HG03108 (cell line): ENCODE measurements at regions not wholly inside any gene's neighbourhood (a gene's known extent, or its start where the extent isn't known, plus 50 kb on each side); places are given as distances from the start of the nearest gene placed in this dataset.

Experiments used
- ATAC-seq: cut with Tn5 transposase; IDR thresholded peaks from one replicate; pipeline ENCODE4 v1.9.1; 2021; ENCODE audit warnings: moderate library complexity; ENCODE audit not compliant: unreplicated experiment

DNA sequence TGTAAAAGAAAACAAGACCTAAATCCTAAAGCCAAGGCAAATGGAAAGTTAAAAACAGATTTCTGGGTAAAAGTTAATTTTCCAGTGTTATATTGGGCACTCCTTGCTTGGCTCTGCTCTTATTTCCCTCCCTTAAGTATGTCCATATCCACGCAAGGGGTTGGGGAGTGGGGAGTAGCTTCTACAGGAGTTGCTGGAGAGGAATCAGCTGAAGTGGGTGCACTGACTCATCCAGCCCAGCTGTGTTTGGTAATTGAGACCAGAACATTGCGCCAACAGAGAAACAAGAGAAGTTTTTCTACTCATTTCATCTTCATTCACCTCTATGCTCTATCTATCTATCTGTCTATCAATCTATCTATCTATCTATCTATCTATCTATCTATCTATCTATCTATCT is 298.4 kb upstream of the PDGFD start:
- no peak for ATAC-seq

GRCh38 chr11:104451197-104451893 is 287.4 kb upstream of the PDGFD start:
- ATAC-seq: no peak

DNA sequence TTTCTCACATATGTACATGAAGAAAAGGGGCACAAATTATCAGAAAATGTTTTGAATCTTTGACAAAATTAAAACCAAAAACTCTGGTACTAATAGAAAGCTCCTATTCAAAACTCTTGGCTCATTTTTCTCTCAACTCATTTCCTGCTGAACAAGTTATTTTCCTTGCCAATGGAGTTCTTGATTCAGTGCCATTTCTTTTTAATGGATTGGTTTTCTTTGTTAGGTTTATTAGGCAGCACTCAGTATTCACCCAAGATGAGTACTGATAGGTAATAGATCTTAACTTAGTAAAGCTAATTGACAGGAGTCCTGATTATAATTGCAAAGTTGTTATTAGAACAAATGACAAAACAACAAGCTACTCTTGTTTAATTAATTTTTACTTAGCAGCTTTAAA is 279.4 kb upstream of the PDGFD start:
- ATAC-seq: no peak

DNA sequence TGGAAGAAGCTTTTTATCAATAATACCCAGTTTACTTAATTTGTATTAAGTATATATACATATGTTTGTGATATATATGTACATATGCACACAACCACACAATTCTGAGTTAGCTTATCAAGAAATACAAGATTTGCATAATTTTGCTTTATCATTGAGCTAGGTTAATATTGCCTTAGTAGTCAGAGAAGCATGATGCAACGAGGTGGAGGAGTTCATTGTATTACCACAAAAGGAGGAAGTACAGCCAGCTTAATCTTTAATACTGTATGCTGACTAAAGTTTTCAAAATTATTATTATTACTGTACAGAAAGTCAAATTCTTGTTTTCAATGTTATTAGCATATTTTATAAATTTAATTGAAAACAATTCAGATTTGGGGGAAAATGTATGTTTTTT is 278.4 kb upstream of the PDGFD start:
- no peak for ATAC-seq

DNA sequence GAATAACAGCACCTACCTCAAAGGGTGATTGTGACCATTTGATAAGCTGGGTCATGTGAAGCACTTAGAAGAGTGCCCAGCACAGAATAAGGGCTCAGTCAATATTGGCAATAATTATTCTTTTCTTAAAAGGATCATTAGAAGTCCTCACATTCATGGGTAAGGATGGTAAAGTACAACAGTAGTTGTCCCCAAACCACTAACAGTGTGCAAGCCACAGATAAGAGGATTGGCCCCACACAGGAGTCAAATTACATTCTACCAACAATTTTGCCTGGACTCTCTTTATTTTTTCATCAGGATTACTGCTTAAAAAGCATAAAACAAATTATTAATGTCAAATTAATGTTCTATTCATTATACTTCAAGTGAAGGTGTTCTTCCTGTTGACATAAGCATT is 271.5 kb upstream of the PDGFD start:
- ATAC-seq: no peak

- ATAC-seq: no peak
Measured at GRCh38 chr11:104433751-104434150, 269.8 kb upstream of the PDGFD start.

DNA sequence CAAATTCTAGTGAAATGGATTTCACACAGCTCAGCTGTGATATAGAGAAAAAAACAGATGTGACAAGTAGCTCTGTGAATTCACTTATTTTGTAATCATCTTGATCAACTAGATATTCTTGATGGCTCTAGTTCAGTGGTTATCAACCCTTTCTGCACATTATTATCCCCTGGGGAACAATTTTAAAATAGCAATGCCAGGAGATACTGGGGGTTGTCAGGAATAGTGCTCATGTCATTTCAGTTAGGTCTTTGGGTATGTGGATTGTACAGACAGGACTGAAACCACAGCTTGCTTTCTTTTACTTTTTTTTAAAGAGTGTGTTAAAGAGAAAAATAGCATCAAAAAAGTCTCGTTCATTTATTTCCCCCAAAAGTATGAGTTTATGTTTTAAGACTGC is 269.0 kb upstream of the PDGFD start:
- no peak for ATAC-seq

DNA sequence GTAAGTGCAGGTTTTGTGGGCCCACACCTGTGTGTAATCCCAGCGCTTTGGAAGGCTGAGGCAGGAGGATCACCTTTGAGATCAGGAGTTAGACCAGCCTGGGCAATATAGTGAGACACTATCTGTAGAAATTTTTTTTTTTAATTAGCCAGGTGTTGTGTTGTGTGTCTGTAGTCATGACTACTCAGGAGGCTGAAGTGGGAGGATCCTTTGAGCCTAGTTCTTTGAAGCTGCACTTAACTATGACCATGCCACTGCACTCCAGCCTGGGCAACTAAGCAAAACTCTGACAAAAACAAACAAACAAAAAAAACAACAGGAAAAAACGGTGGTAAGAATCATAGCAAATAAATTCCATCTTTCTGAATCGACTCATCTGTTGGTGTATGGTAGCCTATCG is 268.6 kb upstream of the PDGFD start:
- ATAC-seq: no peak

GRCh38 chr11:104422324-104422944 is 258.5 kb upstream of the PDGFD start:
- ATAC-seq: no peak

GRCh38 chr11:104410336-104410735 is 246.4 kb upstream of the PDGFD start:
- ATAC-seq: no peak

DNA sequence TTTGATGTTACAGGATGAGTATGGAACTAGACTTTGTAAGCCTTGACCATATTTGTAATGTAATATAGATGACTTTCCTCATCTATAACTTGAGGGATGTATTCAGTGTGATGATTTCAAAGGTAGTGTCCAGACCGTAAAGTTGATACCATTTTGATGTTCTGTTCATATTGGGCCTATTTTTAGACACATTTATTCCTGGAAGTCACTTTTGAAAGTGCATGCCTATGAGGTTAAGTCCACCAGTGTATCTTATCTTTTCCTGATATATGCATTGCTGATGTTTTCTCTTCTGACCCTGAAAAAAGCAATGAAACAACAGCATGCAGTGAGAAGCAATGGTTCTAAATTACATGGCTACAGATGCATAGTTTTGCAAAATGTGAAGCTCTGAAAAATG is 244.7 kb upstream of the PDGFD start:
- ATAC-seq: no peak

- no peak for ATAC-seq
Measured at GRCh38 chr11:104405277-104405676, 241.3 kb upstream of the PDGFD start.

GRCh38 chr11:104404231-104405175 is 240.6 kb upstream of the PDGFD start:
- ATAC-seq: no peak

DNA sequence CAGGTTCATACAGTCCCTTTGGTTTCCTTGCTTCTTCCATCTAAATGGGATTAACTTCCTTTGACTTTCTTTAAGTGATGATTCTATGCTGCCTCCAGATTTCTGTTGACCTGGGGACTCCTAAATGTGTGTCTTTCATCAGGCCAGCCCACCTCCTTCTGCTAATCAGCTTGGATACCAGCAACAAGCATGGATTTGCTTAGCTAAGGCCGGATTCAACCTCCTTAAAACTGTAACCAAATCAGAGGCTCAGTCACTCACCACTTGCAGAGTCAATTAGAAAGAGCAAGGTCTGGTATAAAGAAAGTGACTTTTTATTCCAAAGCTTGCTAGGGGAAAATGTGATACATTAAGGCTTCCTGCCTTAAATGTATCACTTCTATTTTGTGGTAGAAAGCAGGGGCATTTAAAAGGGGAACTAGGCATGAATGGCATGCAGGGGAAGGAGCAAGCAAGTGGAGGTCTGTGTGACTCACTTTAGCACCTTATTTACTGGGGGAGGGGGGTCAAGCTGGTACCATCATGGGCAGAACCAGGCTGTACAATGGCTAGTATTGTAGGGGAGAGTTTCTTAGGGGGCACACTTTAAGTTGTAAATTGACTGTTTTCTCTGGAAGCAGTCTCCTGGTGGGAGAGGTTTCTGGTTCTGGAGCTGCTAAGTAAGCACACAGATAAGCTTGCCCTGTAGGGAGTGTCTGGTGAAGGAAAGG is 239.0 kb upstream of the PDGFD start:
- ATAC-seq: no peak

DNA sequence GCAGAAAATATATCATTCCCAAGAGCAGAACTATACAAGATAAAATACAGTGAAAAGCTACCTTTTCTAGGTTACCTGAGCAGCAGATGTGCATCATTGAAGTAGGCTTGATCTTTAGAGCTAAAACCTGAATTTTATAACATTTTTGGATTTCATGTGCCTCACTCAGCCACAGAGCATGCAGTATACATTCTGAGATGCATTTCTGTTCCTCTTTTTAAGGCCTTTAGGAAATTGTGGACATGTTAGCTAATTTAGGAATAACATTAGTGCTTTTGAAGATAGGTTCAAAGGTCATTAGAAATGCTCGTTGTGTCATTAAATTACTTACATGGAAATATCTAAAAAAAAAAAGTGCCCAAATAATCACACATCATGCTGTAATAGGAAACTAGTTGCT is 230.6 kb upstream of the PDGFD start:
- no peak for ATAC-seq

GRCh38 chr11:104390651-104391050 is 226.7 kb upstream of the PDGFD start:
- no peak for ATAC-seq

GRCh38 chr11:104385884-104386283 is 221.9 kb upstream of the PDGFD start:
- no peak for ATAC-seq

- ATAC-seq: no peak
Measured at GRCh38 chr11:104380358-104380757, 216.4 kb upstream of the PDGFD start.

GRCh38 chr11:104372111-104372510 is 208.2 kb upstream of the PDGFD start:
- ATAC-seq: no peak

DNA sequence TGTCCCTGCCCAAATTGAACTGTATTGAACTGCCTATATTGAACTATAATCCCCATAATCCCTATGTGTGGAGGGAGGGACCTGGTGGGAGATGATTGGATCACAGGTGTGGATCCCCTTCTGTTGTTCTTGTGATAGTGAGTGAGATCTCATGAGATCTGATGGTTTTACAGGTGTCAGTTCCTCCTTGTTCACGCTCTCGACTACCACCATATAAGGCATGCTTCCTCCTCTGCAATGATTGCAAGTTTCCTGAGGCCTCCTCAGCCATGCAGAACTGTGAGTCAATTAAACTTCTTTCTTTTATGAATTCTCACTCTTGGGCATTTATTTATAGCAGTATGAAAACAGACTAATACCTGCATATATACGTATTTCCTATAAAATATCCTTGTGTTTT is 206.5 kb upstream of the PDGFD start:
- ATAC-seq: no peak

GRCh38 chr11:104369761-104370160 is 205.8 kb upstream of the PDGFD start:
- ATAC-seq: no peak
